H9 (cell line): ENCODE measurements at regions not wholly inside any gene's neighbourhood (a gene's known extent, or its start where the extent isn't known, plus 50 kb on each side); places are given as distances from the start of the nearest gene placed in this dataset.

Experiments
- DNase-seq: peaks from one replicate; pipeline ENCODE4 v3.0.0-alpha.2; 2017
- H2AFZ ChIP-seq: one replicate; pipeline ENCODE4 v1.6.1; 2013; ENCODE audit warnings: mild to moderate bottlenecking, low read length, control low read depth, moderate library complexity
- H2AK5ac ChIP-seq: 2 replicates; pipeline ENCODE4 v1.6.1; 2013; ENCODE audit warnings: low read length, control low read depth, mixed read lengths; ENCODE audit not compliant: insufficient read length
- H2BK120ac ChIP-seq: one replicate; pipeline ENCODE4 v1.6.1; 2013; ENCODE audit warnings: low read depth, mild to moderate bottlenecking, low read length, control low read depth, inconsistent platforms; ENCODE audit not compliant: poor library complexity, severe bottlenecking
- H2BK12ac ChIP-seq: 2 replicates; pipeline ENCODE4 v1.6.1; 2013; ENCODE audit warnings: low read length, control low read depth, mixed read lengths, low read depth; ENCODE audit not compliant: insufficient read length
- H2BK15ac ChIP-seq: 2 replicates; pipeline ENCODE4 v1.6.1; 2013; ENCODE audit warnings: low read depth, low read length, control low read depth
- H2BK20ac ChIP-seq: one replicate; pipeline ENCODE4 v1.6.1; 2013; ENCODE audit warnings: low read depth, mild to moderate bottlenecking, low read length, control low read depth, inconsistent platforms; ENCODE audit not compliant: poor library complexity, severe bottlenecking
- H2BK5ac ChIP-seq: 2 replicates; pipeline ENCODE4 v1.6.1; 2013; ENCODE audit warnings: low read length, control low read depth, mixed read lengths; ENCODE audit not compliant: insufficient read length
- H3K14ac ChIP-seq: 2 replicates; pipeline ENCODE4 v1.6.1; 2013; ENCODE audit warnings: low read length, control low read depth; ENCODE audit not compliant: insufficient read depth
- H3K18ac ChIP-seq: 2 replicates; pipeline ENCODE4 v1.6.1; 2013; ENCODE audit warnings: low read depth, mild to moderate bottlenecking, mixed read lengths, low read length, control low read depth; ENCODE audit not compliant: insufficient read length
- H3K23ac ChIP-seq: 2 replicates; pipeline ENCODE4 v1.6.1; 2013; ENCODE audit warnings: low read length, control low read depth, mixed read lengths, low read depth; ENCODE audit not compliant: insufficient read length
- H3K23me2 ChIP-seq: 2 replicates; pipeline ENCODE4 v1.6.1; 2013; ENCODE audit warnings: low read depth, mild to moderate bottlenecking, mixed read lengths, low read length, control low read depth; ENCODE audit not compliant: insufficient read length, poor library complexity, severe bottlenecking
- H3K27ac ChIP-seq: 2 replicates; pipeline ENCODE4 v1.5.1; 2013; ENCODE audit warnings: low read length, control low read depth, mixed read lengths, low read depth; ENCODE audit not compliant: insufficient read length
- H3K27me3 ChIP-seq: 2 replicates; pipeline ENCODE4 v1.6.1; 2013; ENCODE audit warnings: low read length, control low read depth, inconsistent platforms; ENCODE audit not compliant: insufficient read depth
- H3K4ac ChIP-seq: 2 replicates; pipeline ENCODE4 v1.6.1; 2013; ENCODE audit warnings: low read depth, mild to moderate bottlenecking, control low read depth, inconsistent platforms, low read length, moderate library complexity
- H3K4me1 ChIP-seq: 2 replicates; pipeline ENCODE4 v1.6.1; 2013; ENCODE audit warnings: low read length, control low read depth, inconsistent platforms; ENCODE audit not compliant: insufficient read depth
- H3K4me2 ChIP-seq: 2 replicates; pipeline ENCODE4 v1.6.1; 2013; ENCODE audit warnings: low read length, control low read depth, mixed read lengths; ENCODE audit not compliant: insufficient read length, insufficient read depth
- H3K56ac ChIP-seq: 2 replicates; pipeline ENCODE4 v1.6.1; 2013; ENCODE audit warnings: low read depth, mild to moderate bottlenecking, mixed read lengths, low read length, control low read depth; ENCODE audit not compliant: insufficient read length
- H3K79me1 ChIP-seq: 2 replicates; pipeline ENCODE4 v1.6.1; 2013; ENCODE audit warnings: low read depth, mild to moderate bottlenecking, moderate library complexity, low read length, control low read depth, inconsistent platforms; ENCODE audit not compliant: insufficient read depth, poor library complexity, severe bottlenecking
- H3K79me2 ChIP-seq: 2 replicates; pipeline ENCODE4 v1.6.1; 2013; ENCODE audit warnings: low read length, control low read depth, inconsistent platforms; ENCODE audit not compliant: insufficient read depth
- H3K9ac ChIP-seq: 2 replicates; pipeline ENCODE4 v1.6.1; 2013; ENCODE audit warnings: low read length, control low read depth, mixed read lengths; ENCODE audit not compliant: insufficient read length; ENCODE audit errors: extremely low read depth
- H3K9me3 ChIP-seq: one replicate; pipeline ENCODE4 v1.6.1; 2013; ENCODE audit warnings: low read depth, low read length, inconsistent platforms; ENCODE audit not compliant: control insufficient read depth
- H3T11ph ChIP-seq: one replicate; pipeline ENCODE4 v1.6.1; 2013; ENCODE audit warnings: mild to moderate bottlenecking, low read length, control low read depth, inconsistent platforms
- H4K20me1 ChIP-seq: one replicate; pipeline ENCODE4 v1.6.1; 2013; ENCODE audit not compliant: control insufficient read depth, insufficient read length, insufficient read depth
- H4K5ac ChIP-seq: 2 replicates; pipeline ENCODE4 v1.6.1; 2013; ENCODE audit warnings: low read depth, mild to moderate bottlenecking, mixed read lengths, low read length, control low read depth; ENCODE audit not compliant: insufficient read length
- H4K8ac ChIP-seq: replicated peaks from 2 replicates; pipeline ENCODE4 v1.6.1; 2013; ENCODE audit warnings: low read length, control low read depth, mixed read lengths, low read depth; ENCODE audit not compliant: insufficient read length
- H4K91ac ChIP-seq: 2 replicates; pipeline ENCODE4 v1.6.1; 2013; ENCODE audit warnings: low read depth, mild to moderate bottlenecking, moderate library complexity, mixed read lengths, low read length, control low read depth; ENCODE audit not compliant: insufficient read length
- H3K27ac Mint-ChIP-seq, 3 experiments: 2 replicates in 2 of 3; 3 replicates in 1 of 3; pipeline ENCODE4 v1.8.0; 2020 to 2021; ENCODE audit warnings: mixed read lengths in 3 of 3, mild to moderate bottlenecking in 1 of 3, moderate library complexity in 1 of 3
- H3K27me3 Mint-ChIP-seq: 2 replicates; pipeline ENCODE4 v1.8.0; 2021; ENCODE audit warnings: low read depth, mild to moderate bottlenecking, moderate library complexity, mixed read lengths
- H3K36me3 Mint-ChIP-seq, 3 experiments: 2 replicates in 2 of 3; 3 replicates in 1 of 3; pipeline ENCODE4 v1.8.0; 2020 to 2021; ENCODE audit warnings: low read depth in 3 of 3, mixed read lengths in 3 of 3; ENCODE audit not compliant: insufficient read depth in 1 of 3
- H3K4me1 Mint-ChIP-seq, 2 experiments: 2 replicates each; pipeline ENCODE4 v1.8.0; 2020; ENCODE audit warnings: mixed read lengths in 2 of 2
- H3K4me3 Mint-ChIP-seq, 2 experiments: 2 replicates in 1 of 2; 3 replicates in 1 of 2; pipeline ENCODE4 v1.8.0; 2020 to 2021; ENCODE audit warnings: mild to moderate bottlenecking in 2 of 2, mixed read lengths in 2 of 2, moderate library complexity in 1 of 2
- H3K9me3 Mint-ChIP-seq, 2 experiments: 2 replicates in 1 of 2; 3 replicates in 1 of 2; pipeline ENCODE4 v1.8.0; 2020; ENCODE audit warnings: mild to moderate bottlenecking in 2 of 2, mixed read lengths in 2 of 2, moderate library complexity in 1 of 2
- CTCF ChIP-seq: fragments of 200-600 bp; sonication (generic); conservative IDR thresholded peaks from 3 replicates; pipeline ENCODE4 v1.8.0; 2021; ENCODE audit warnings: antibody characterized with exemption, mild to moderate bottlenecking
- WGBS: extraction: QIAGEN DNeasy Blood & Tissue Kit; methylation state at CpG from one replicate; pipeline ENCODE4 v1.1.7; 2013; ENCODE audit warnings: missing lambda C conversion rate, low lambda C conversion rate, mixed read lengths; ENCODE audit not compliant: insufficient read length; ENCODE audit errors: extremely low coverage; 5-methylcytosine and 5-hydroxymethylcytosine counted together

- Mint-ChIP-seq H3K36me3 (peaks cover 31 to 61% (median 58%) of the 10 kb centered on the region in 3 experiments), H3K4me3 (no peak overlapping the region), H3K4me1 (no peaks in the 10 kb centered on the region), H3K27ac (no peak overlapping the region), H3K27me3 (no peaks in the 10 kb centered on the region; the same call in none of the 2 replicates), H3K9me3 (peaks cover 81 to 84% of the 10 kb centered on the region in 2 experiments)
- Histone ChIP-seq H3K14ac (no peak overlapping the region), H3K27me3 (no peaks in the 10 kb centered on the region), H2BK12ac (no peak overlapping the region), H3K9me3 (peaks cover 60% of the 10 kb centered on the region), H3K4me1 (no peaks in the 10 kb centered on the region), H2AFZ (no peak overlapping the region), H4K5ac (no peak overlapping the region), H4K8ac (no peak overlapping the region), H3K79me2 (no peaks in the 10 kb centered on the region), H2BK120ac (no peak overlapping the region), H4K91ac (no peak overlapping the region), H2BK15ac (no peak overlapping the region), H3K4me2 (no peak overlapping the region), H3K4ac (no peak overlapping the region), H2BK20ac (no peak overlapping the region), H3K27ac (no peak overlapping the region), H3K56ac (no peak overlapping the region), H2BK5ac (no peak overlapping the region), H3T11ph (no peak overlapping the region), H3K9ac (no peak overlapping the region), H3K79me1 (no peaks in the 10 kb centered on the region), H3K23ac (no peak overlapping the region), H2AK5ac (no peak overlapping the region), H4K20me1 (no peaks in the 10 kb centered on the region), H3K18ac (no peak overlapping the region), H3K23me2 (no peaks in the 10 kb centered on the region)
- no peak for DNase-seq
- TF ChIP-seq CTCF: no peak
- no CpG with 5 or more reads among the region's 3 CpGs for WGBS
Measured at GRCh38 chr2:41498781-41499180, 549.0 kb upstream of the PKDCC start.
